PC-3 (cell line): ENCODE measurements at regions not wholly inside any gene's neighbourhood (a gene's known extent, or its start where the extent isn't known, plus 50 kb on each side); places are given as distances from the start of the nearest gene placed in this dataset.

ENCODE experiments used
- ATAC-seq: fragments of 200-7000 bp; cut with Tn5 transposase; 2 replicates; pipeline ENCODE4 v1.9.1; 2020; ENCODE audit warnings: mild to moderate bottlenecking, moderate library complexity
- BruUV-seq: library from RNA; stranded (reverse); fragments of 400-500 nt; replicated peaks from 2 replicates; lab custom pipeline; 2021; lab: Mats Ljungman, UMichigan
- CTCF ChIA-PET: fragments of 300-600 bp; sonication (Branson Sonifier 250); formaldehyde crosslinking; loops from one replicate; lab custom pipeline; 2022; ENCODE audit warnings: antibody characterized with exemption; lab: Charles Lee
- POLR2A ChIA-PET: fragments of 300-600 bp; sonication (Branson Sonifier 250); formaldehyde crosslinking; loops from one replicate; lab custom pipeline; 2022; ENCODE audit warnings: antibody characterized with exemption; ENCODE audit not compliant: unreplicated experiment; lab: Charles Lee
- DNase-seq: peaks from one replicate; pipeline ENCODE4 v3.0.0-alpha.2; 2015
- H2AFZ ChIP-seq: fragments of 300-600 bp; sonication (generic); 2 replicates; pipeline ENCODE4 v1.6.0; 2016; ENCODE audit warnings: antibody characterized with exemption, low read length
- H3F3A ChIP-seq: fragments of 300-600 bp; sonication (generic); one replicate; pipeline ENCODE4 v1.6.0; 2017; ENCODE audit warnings: antibody characterized with exemption, low read length, control low read depth, mild to moderate bottlenecking; ENCODE audit not compliant: unreplicated experiment
- H3K27ac ChIP-seq: fragments of 300-600 bp; sonication (generic); 2 replicates; pipeline ENCODE4 v1.5.1; 2016; ENCODE audit warnings: mild to moderate bottlenecking, low read length
- H3K27me3 ChIP-seq: fragments of 300-600 bp; sonication (generic); 2 replicates; pipeline ENCODE4 v1.6.1; 2016; ENCODE audit warnings: low read length, mixed read lengths
- H3K36me3 ChIP-seq: fragments of 300-600 bp; sonication (generic); 2 replicates; pipeline ENCODE4 v1.6.1; 2016; ENCODE audit warnings: low read depth, mixed run types, low read length, mixed read lengths
- H3K4me1 ChIP-seq: fragments of 300-600 bp; sonication (generic); 2 replicates; pipeline ENCODE4 v1.5.1; 2016; ENCODE audit warnings: low read length; ENCODE audit not compliant: insufficient read depth
- H3K4me2 ChIP-seq: fragments of 300-600 bp; sonication (generic); 2 replicates; pipeline ENCODE4 v1.6.0; 2016; ENCODE audit warnings: low read length
- H3K4me3 ChIP-seq: fragments of 300-600 bp; sonication (generic); 2 replicates; pipeline ENCODE4 v1.5.1; 2016; ENCODE audit warnings: mild to moderate bottlenecking, low read length, mixed read lengths
- H3K79me2 ChIP-seq: fragments of 300-600 bp; sonication (generic); 2 replicates; pipeline ENCODE4 v1.6.1; 2017; ENCODE audit warnings: low read length, mixed read lengths
- H3K9ac ChIP-seq: fragments of 300-600 bp; sonication (generic); 2 replicates; pipeline ENCODE4 v1.6.0; 2016; ENCODE audit warnings: mild to moderate bottlenecking, low read length
- H3K9me2 ChIP-seq: fragments of 300-600 bp; sonication (generic); replicated peaks from 2 replicates; pipeline ENCODE4 v1.6.1; 2016; ENCODE audit warnings: mixed run types, low read length, mixed read lengths
- H3K9me3 ChIP-seq: fragments of 300-600 bp; sonication (generic); 2 replicates; pipeline ENCODE4 v1.6.1; 2016; ENCODE audit warnings: low read length, mixed read lengths
- H4K20me1 ChIP-seq: fragments of 300-600 bp; sonication (generic); 2 replicates; pipeline ENCODE4 v1.6.1; 2016; ENCODE audit warnings: low read length, mixed read lengths
- CTCF ChIP-seq: fragments of 300-600 bp; sonication (generic); conservative IDR thresholded peaks from 2 replicates; pipeline ENCODE4 v1.5.1; 2017; ENCODE audit warnings: antibody characterized with exemption, low read depth, mild to moderate bottlenecking, low read length
- EZH2 ChIP-seq: fragments of 300-600 bp; sonication (generic); IDR thresholded peaks from one replicate; pipeline ENCODE4 v1.6.1; 2017; ENCODE audit warnings: antibody characterized with exemption, mild to moderate bottlenecking, low read length; ENCODE audit not compliant: unreplicated experiment
- EZH2phosphoT487 ChIP-seq: fragments of 300-600 bp; sonication (generic); IDR thresholded peaks from 2 replicates; pipeline ENCODE4 v1.6.1; 2018; ENCODE audit warnings: mild to moderate bottlenecking, antibody characterized with exemption, low read length, borderline replicate concordance
- intact Hi-C: fragments of 100-400 bp; cut with micrococcal nuclease; formaldehyde crosslinking; loops from 2 replicates; pipeline ENCODE4 v1.9.0; 2023

- ATAC-seq (no peak), DNase-seq (no peak)
- no peak overlapping the region for H3K27ac ChIP-seq
- H2AFZ ChIP-seq = no peak overlapping the region
- H3K9me2 ChIP-seq = no peaks in the 10 kb centered on the region
- intact Hi-C loops = no loop called here
- no peak for TF ChIP-seq CTCF
- no peak for TF ChIP-seq EZH2phosphoT487
- no peak for TF ChIP-seq EZH2
- H3K4me1 ChIP-seq = peaks cover 9% of the 10 kb centered on the region
- H4K20me1 ChIP-seq = no peaks in the 10 kb centered on the region
- POLR2A ChIA-PET = no interaction called here
- no peak overlapping the region for H3K9ac ChIP-seq
- CTCF ChIA-PET = no interaction called here
- no peak overlapping the region for H3K4me2 ChIP-seq
- H3F3A ChIP-seq = no peaks in the 10 kb centered on the region
- BruUV-seq = no TSS peak
- H3K9me3 ChIP-seq = no peaks in the 10 kb centered on the region
- no peaks in the 10 kb centered on the region for H3K27me3 ChIP-seq
- H3K36me3 ChIP-seq = no peaks in the 10 kb centered on the region
- no peaks in the 10 kb centered on the region for H3K79me2 ChIP-seq
- H3K4me3 ChIP-seq = no peak overlapping the region
Observed at GRCh38 chr2:38192046-38192445, 116.1 kb upstream of the CYP1B1 start.

- no peaks in the 10 kb centered on the region for H3K9me2 ChIP-seq
- H2AFZ ChIP-seq = no peak overlapping the region
- ChIA-PET CTCF (no interaction called here), POLR2A (no interaction called here)
- DNase-seq (peak; percentile 48), ATAC-seq (no peak)
- H3K9ac ChIP-seq = no peak overlapping the region
- no peaks in the 10 kb centered on the region for H4K20me1 ChIP-seq
- H3K27me3 ChIP-seq = no peaks in the 10 kb centered on the region
- H3K27ac ChIP-seq = no peak overlapping the region
- H3K79me2 ChIP-seq = no peaks in the 10 kb centered on the region
- intact Hi-C loops = no loop called here
- no TSS peak for BruUV-seq
- no peak overlapping the region for H3K4me2 ChIP-seq
- peaks cover 9% of the 10 kb centered on the region for H3K4me1 ChIP-seq
- no peaks in the 10 kb centered on the region for H3K36me3 ChIP-seq
- H3K4me3 ChIP-seq = no peak overlapping the region
- no peak for TF ChIP-seq CTCF
- no peak for TF ChIP-seq EZH2
- no peak for TF ChIP-seq EZH2phosphoT487
- no peaks in the 10 kb centered on the region for H3K9me3 ChIP-seq
- H3F3A ChIP-seq = no peaks in the 10 kb centered on the region
Observed at GRCh38 chr2:38191516-38191915, 115.6 kb upstream of the CYP1B1 start.

- Histone ChIP-seq H3K36me3 (no peaks in the 10 kb centered on the region), H2AFZ (no peak overlapping the region), H3F3A (no peaks in the 10 kb centered on the region), H3K27ac (no peak overlapping the region), H3K9me3 (no peaks in the 10 kb centered on the region), H3K9me2 (no peaks in the 10 kb centered on the region), H3K9ac (no peak overlapping the region), H4K20me1 (no peaks in the 10 kb centered on the region), H3K27me3 (no peaks in the 10 kb centered on the region), H3K4me1 (peaks cover 13% of the 10 kb centered on the region), H3K4me2 (no peak overlapping the region), H3K4me3 (no peak overlapping the region), H3K79me2 (no peaks in the 10 kb centered on the region)
- POLR2A ChIA-PET = no interaction called here
- ATAC-seq (no peak), DNase-seq (no peak)
- no peak for TF ChIP-seq EZH2
- TF ChIP-seq EZH2phosphoT487 = no peak
- TF ChIP-seq CTCF = no peak
- intact Hi-C loops = no loop called here
- BruUV-seq = no TSS peak
- CTCF ChIA-PET = no interaction called here
Observed at GRCh38 chr2:38190542-38191218, 114.7 kb upstream of the CYP1B1 start.
